ENCODE measurements at regions not wholly inside any gene's neighbourhood (a gene's known extent, or its start where the extent isn't known, plus 50 kb on each side); places are given as distances from the start of the nearest gene placed in this dataset.
"Not testable (repeated sequence)": the region's sequence is repeated elsewhere in the genome, so short reads cannot be mapped to it uniquely, and the experiment has no call there.

GRCh38 chr6:74439123-74439811 lies 743.3 kb downstream of the CD109 start:
- H3K4me3 ChIP-seq (ENCODE audit: low read length in 2 of 2): no peak overlapping the region
- no peaks in the 10 kb centered on the region for H3K4me1 ChIP-seq (ENCODE audit: control insufficient read depth, insufficient read depth, low read length)
- no peaks in the 10 kb centered on the region for H3K9me3 ChIP-seq (ENCODE audit: control insufficient read depth in 2 of 2, low read length in 2 of 2)
- H3K9ac ChIP-seq (ENCODE audit: low read length in 2 of 2): no peak overlapping the region
- H3K27ac ChIP-seq (ENCODE audit: low read length): no peak overlapping the region
- no peaks in the 10 kb centered on the region for H3K27me3 ChIP-seq (ENCODE audit: control insufficient read depth in 1 of 2, insufficient read depth in 2 of 2, low read length in 2 of 2)
- no peaks in the 10 kb centered on the region for H3K36me3 ChIP-seq (ENCODE audit: control insufficient read depth in 2 of 2, insufficient read depth in 2 of 2, low read length in 2 of 2)

- H3K9ac ChIP-seq (ENCODE audit: low read length in 2 of 2); H3K4me1 ChIP-seq (ENCODE audit: control insufficient read depth, insufficient read depth, low read length); H3K4me3 ChIP-seq (ENCODE audit: low read length in 2 of 2); H3K9me3 ChIP-seq (ENCODE audit: control insufficient read depth in 2 of 2, low read length in 2 of 2); H3K27me3 ChIP-seq (ENCODE audit: control insufficient read depth in 1 of 2, insufficient read depth in 2 of 2, low read length in 2 of 2); H3K27ac ChIP-seq (ENCODE audit: low read length); H3K36me3 ChIP-seq (ENCODE audit: control insufficient read depth in 2 of 2, insufficient read depth in 2 of 2, low read length in 2 of 2): not testable (repeated sequence)
These were observed 742.4 kb downstream of the CD109 start for GRCh38 chr6:74438395-74438794.

- H3K36me3 ChIP-seq (ENCODE audit: control insufficient read depth in 2 of 2, insufficient read depth in 2 of 2, low read length in 2 of 2): no peaks in the 10 kb centered on the region
- H3K27me3 ChIP-seq (ENCODE audit: control insufficient read depth in 1 of 2, insufficient read depth in 2 of 2, low read length in 2 of 2): no peaks in the 10 kb centered on the region
- H3K4me3 ChIP-seq (ENCODE audit: low read length in 2 of 2): no peak overlapping the region
- H3K4me1 ChIP-seq (ENCODE audit: control insufficient read depth, insufficient read depth, low read length): no peaks in the 10 kb centered on the region
- H3K9ac ChIP-seq (ENCODE audit: low read length in 2 of 2): no peak overlapping the region
- no peak overlapping the region for H3K27ac ChIP-seq (ENCODE audit: low read length)
- no peaks in the 10 kb centered on the region for H3K9me3 ChIP-seq (ENCODE audit: control insufficient read depth in 2 of 2, low read length in 2 of 2)
These were observed 738.2 kb downstream of the CD109 start for GRCh38 chr6:74434171-74434570.

- Histone ChIP-seq H3K36me3 (ENCODE audit: control insufficient read depth in 2 of 2, insufficient read depth in 2 of 2, low read length in 2 of 2) (no peaks in the 10 kb centered on the region), H3K4me1 (ENCODE audit: control insufficient read depth, insufficient read depth, low read length) (no peaks in the 10 kb centered on the region), H3K9ac (ENCODE audit: low read length in 2 of 2) (no peak overlapping the region), H3K27me3 (ENCODE audit: control insufficient read depth in 1 of 2, insufficient read depth in 2 of 2, low read length in 2 of 2) (no peaks in the 10 kb centered on the region), H3K9me3 (ENCODE audit: control insufficient read depth in 2 of 2, low read length in 2 of 2) (no peaks in the 10 kb centered on the region), H3K27ac (ENCODE audit: low read length) (no peak overlapping the region), H3K4me3 (ENCODE audit: low read length in 2 of 2) (no peak overlapping the region)
These were observed 736.0 kb downstream of the CD109 start for GRCh38 chr6:74431873-74432580.

- Histone ChIP-seq H3K9ac (ENCODE audit: low read length in 2 of 2) (no peak overlapping the region), H3K27me3 (ENCODE audit: control insufficient read depth in 1 of 2, insufficient read depth in 2 of 2, low read length in 2 of 2) (no peaks in the 10 kb centered on the region), H3K27ac (ENCODE audit: low read length) (no peak overlapping the region), H3K9me3 (ENCODE audit: control insufficient read depth in 2 of 2, low read length in 2 of 2) (no peaks in the 10 kb centered on the region), H3K36me3 (ENCODE audit: control insufficient read depth in 2 of 2, insufficient read depth in 2 of 2, low read length in 2 of 2) (no peaks in the 10 kb centered on the region), H3K4me1 (ENCODE audit: control insufficient read depth, insufficient read depth, low read length) (no peaks in the 10 kb centered on the region), H3K4me3 (ENCODE audit: low read length in 2 of 2) (no peak overlapping the region)
These were observed 724.2 kb downstream of the CD109 start for GRCh38 chr6:74420221-74420620.

- no peak overlapping the region for H3K9ac ChIP-seq (ENCODE audit: low read length in 2 of 2)
- no peak overlapping the region for H3K27ac ChIP-seq (ENCODE audit: low read length)
- H3K36me3 ChIP-seq (ENCODE audit: control insufficient read depth in 2 of 2, insufficient read depth in 2 of 2, low read length in 2 of 2): no peaks in the 10 kb centered on the region
- no peak overlapping the region for H3K4me3 ChIP-seq (ENCODE audit: low read length in 2 of 2)
- H3K4me1 ChIP-seq (ENCODE audit: control insufficient read depth, insufficient read depth, low read length): no peaks in the 10 kb centered on the region
- H3K9me3 ChIP-seq (ENCODE audit: control insufficient read depth in 2 of 2, low read length in 2 of 2): no peaks in the 10 kb centered on the region
- H3K27me3 ChIP-seq (ENCODE audit: control insufficient read depth in 1 of 2, insufficient read depth in 2 of 2, low read length in 2 of 2): no peaks in the 10 kb centered on the region
These were observed 719.1 kb downstream of the CD109 start for GRCh38 chr6:74415056-74415455.

GRCh38 chr6:74410630-74411029 lies 714.6 kb downstream of the CD109 start:
- no peak overlapping the region for H3K27ac ChIP-seq (ENCODE audit: low read length)
- H3K9ac ChIP-seq (ENCODE audit: low read length in 2 of 2): no peak overlapping the region
- no peak overlapping the region for H3K4me3 ChIP-seq (ENCODE audit: low read length in 2 of 2)
- H3K36me3 ChIP-seq (ENCODE audit: control insufficient read depth in 2 of 2, insufficient read depth in 2 of 2, low read length in 2 of 2): no peaks in the 10 kb centered on the region
- no peaks in the 10 kb centered on the region for H3K9me3 ChIP-seq (ENCODE audit: control insufficient read depth in 2 of 2, low read length in 2 of 2)
- H3K27me3 ChIP-seq (ENCODE audit: control insufficient read depth in 1 of 2, insufficient read depth in 2 of 2, low read length in 2 of 2): no peaks in the 10 kb centered on the region
- H3K4me1 ChIP-seq (ENCODE audit: control insufficient read depth, insufficient read depth, low read length): no peaks in the 10 kb centered on the region

- no peak overlapping the region for H3K9ac ChIP-seq (ENCODE audit: low read length in 2 of 2)
- no peaks in the 10 kb centered on the region for H3K27me3 ChIP-seq (ENCODE audit: control insufficient read depth in 1 of 2, insufficient read depth in 2 of 2, low read length in 2 of 2)
- no peak overlapping the region for H3K27ac ChIP-seq (ENCODE audit: low read length)
- no peaks in the 10 kb centered on the region for H3K9me3 ChIP-seq (ENCODE audit: control insufficient read depth in 2 of 2, low read length in 2 of 2)
- H3K4me1 ChIP-seq (ENCODE audit: control insufficient read depth, insufficient read depth, low read length): no peaks in the 10 kb centered on the region
- no peaks in the 10 kb centered on the region for H3K36me3 ChIP-seq (ENCODE audit: control insufficient read depth in 2 of 2, insufficient read depth in 2 of 2, low read length in 2 of 2)
- no peak overlapping the region for H3K4me3 ChIP-seq (ENCODE audit: low read length in 2 of 2)
These were observed 713.4 kb downstream of the CD109 start for GRCh38 chr6:74409447-74409846.

GRCh38 chr6:74408844-74409243 lies 712.8 kb downstream of the CD109 start:
- Histone ChIP-seq H3K27ac (ENCODE audit: low read length) (no peak overlapping the region), H3K9me3 (ENCODE audit: control insufficient read depth in 2 of 2, low read length in 2 of 2) (no peaks in the 10 kb centered on the region)

GRCh38 chr6:74404366-74404765 lies 708.4 kb downstream of the CD109 start:
- Histone ChIP-seq H3K4me3 (ENCODE audit: low read length in 2 of 2) (no peak overlapping the region), H3K27me3 (ENCODE audit: control insufficient read depth in 1 of 2, insufficient read depth in 2 of 2, low read length in 2 of 2) (no peaks in the 10 kb centered on the region), H3K4me1 (ENCODE audit: control insufficient read depth, insufficient read depth, low read length) (no peaks in the 10 kb centered on the region), H3K27ac (ENCODE audit: low read length) (no peak overlapping the region), H3K9me3 (ENCODE audit: control insufficient read depth in 2 of 2, low read length in 2 of 2) (no peaks in the 10 kb centered on the region), H3K36me3 (ENCODE audit: control insufficient read depth in 2 of 2, insufficient read depth in 2 of 2, low read length in 2 of 2) (no peaks in the 10 kb centered on the region), H3K9ac (ENCODE audit: low read length in 2 of 2) (no peak overlapping the region)

More at GRCh38 chr6:74408844-74409243, 712.8 kb downstream of the CD109 start:
- Histone ChIP-seq H3K27me3 (ENCODE audit: control insufficient read depth in 1 of 2, insufficient read depth in 2 of 2, low read length in 2 of 2) (no peaks in the 10 kb centered on the region), H3K4me1 (ENCODE audit: control insufficient read depth, insufficient read depth, low read length) (no peaks in the 10 kb centered on the region), H3K4me3 (ENCODE audit: low read length in 2 of 2) (no peak overlapping the region), H3K36me3 (ENCODE audit: control insufficient read depth in 2 of 2, insufficient read depth in 2 of 2, low read length in 2 of 2) (no peaks in the 10 kb centered on the region), H3K9ac (ENCODE audit: low read length in 2 of 2) (no peak overlapping the region)

- Histone ChIP-seq H3K4me1 (ENCODE audit: control insufficient read depth, insufficient read depth, low read length) (no peaks in the 10 kb centered on the region), H3K27me3 (ENCODE audit: control insufficient read depth in 1 of 2, insufficient read depth in 2 of 2, low read length in 2 of 2) (no peaks in the 10 kb centered on the region), H3K9ac (ENCODE audit: low read length in 2 of 2) (no peak overlapping the region), H3K9me3 (ENCODE audit: control insufficient read depth in 2 of 2, low read length in 2 of 2) (no peaks in the 10 kb centered on the region), H3K36me3 (ENCODE audit: control insufficient read depth in 2 of 2, insufficient read depth in 2 of 2, low read length in 2 of 2) (no peaks in the 10 kb centered on the region), H3K27ac (ENCODE audit: low read length) (no peak overlapping the region), H3K4me3 (ENCODE audit: low read length in 2 of 2) (no peak overlapping the region)
These were observed 706.8 kb downstream of the CD109 start for GRCh38 chr6:74402781-74403180.

Data from stomach smooth muscle (tissue), 2 donors.